ENCODE measurements at regions not wholly inside any gene's neighbourhood (a gene's known extent, or its start where the extent isn't known, plus 50 kb on each side); places are given as distances from the start of the nearest gene placed in this dataset.
"Not testable (repeated sequence)": the region's sequence is repeated elsewhere in the genome, so short reads cannot be mapped to it uniquely, and the experiment has no call there.

DNA sequence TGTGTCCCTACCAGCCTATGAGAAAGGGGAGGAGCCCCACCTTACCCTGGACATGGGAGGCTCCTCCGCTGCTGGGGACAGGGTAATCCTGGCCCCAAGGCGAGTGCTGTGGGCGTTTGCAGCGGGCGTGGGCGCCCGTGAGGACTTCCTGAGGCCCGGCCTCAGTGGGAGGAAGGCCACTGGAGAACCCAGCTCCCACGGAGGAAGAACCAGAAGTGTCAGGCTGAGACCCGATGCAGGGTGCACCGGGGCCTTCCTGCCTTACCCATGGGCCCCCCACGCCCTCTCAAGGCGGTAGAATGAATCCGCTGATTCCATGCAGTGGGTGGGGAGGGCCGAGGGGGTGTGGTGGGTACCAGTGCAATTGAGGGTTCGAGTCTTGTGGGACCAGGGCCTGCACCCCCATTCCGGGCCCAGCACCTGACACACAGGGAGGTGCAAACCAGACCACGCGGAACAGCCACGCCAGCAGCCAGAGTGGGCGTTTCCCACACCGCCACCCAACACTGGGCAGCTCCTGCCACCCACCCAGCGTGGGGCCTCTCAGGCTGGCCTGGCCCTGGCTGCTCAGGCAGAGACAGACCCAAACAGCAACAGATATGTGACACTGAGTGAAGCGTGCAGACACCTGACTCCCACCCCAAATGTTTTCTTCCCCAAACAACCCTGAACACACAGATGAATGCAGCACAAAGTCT, 5405.6 kb upstream of the TPTE start:
- CTCF ChIA-PET; DNase-seq; H3K4me3 Mint-ChIP-seq; H3K4me1 Mint-ChIP-seq (ENCODE audit: low read depth); H3K27ac Mint-ChIP-seq; H3K36me3 Mint-ChIP-seq; H3K9me3 Mint-ChIP-seq; intact Hi-C loops (cut with micrococcal nuclease); POLR2A ChIA-PET; H3K27me3 Mint-ChIP-seq: not testable (repeated sequence)

DNA sequence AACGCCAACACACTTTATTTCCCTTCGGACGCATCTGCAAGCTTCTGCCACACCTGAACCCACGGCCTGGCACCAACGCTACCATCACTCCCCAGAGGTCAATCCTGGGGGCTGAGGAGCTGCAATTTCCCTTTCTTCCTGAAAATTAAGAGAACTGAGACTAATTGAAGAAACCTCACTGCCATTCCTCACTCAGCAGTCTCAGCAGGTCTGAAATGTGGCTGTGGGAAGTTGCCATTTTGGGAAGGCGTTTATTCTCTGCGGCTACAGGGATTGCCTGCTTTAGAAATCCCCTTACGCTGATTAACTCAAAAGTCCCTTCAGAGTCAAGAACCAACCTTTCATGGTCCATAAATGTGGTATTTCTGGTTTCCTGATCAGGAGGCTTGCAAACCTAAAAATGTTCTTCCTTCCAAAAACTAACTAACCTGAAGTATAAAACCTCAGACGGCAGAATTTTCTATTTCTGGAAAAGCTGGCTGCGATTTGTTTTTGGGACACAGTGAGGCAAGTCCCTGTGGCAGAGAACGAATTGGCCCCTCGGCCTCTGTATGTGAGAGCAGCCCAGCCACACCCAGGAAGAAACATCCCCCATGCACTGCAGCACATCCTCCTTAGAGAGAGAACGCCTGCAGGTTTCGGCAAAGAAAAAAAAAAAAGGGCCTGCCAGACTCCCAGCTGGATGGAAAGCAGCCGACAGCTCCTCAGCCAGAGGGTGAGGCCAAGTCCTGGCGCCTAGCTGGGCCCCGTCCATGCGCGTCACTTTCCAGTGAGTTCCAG, 5404.8 kb upstream of the TPTE start:
- H3K4me1 Mint-ChIP-seq (ENCODE audit: low read depth); H3K4me3 Mint-ChIP-seq; CTCF ChIA-PET; H3K27ac Mint-ChIP-seq; intact Hi-C loops (cut with micrococcal nuclease); H3K27me3 Mint-ChIP-seq; POLR2A ChIA-PET; H3K36me3 Mint-ChIP-seq; H3K9me3 Mint-ChIP-seq: not testable (repeated sequence)
- DNase-seq = peak; percentile 8

DNA sequence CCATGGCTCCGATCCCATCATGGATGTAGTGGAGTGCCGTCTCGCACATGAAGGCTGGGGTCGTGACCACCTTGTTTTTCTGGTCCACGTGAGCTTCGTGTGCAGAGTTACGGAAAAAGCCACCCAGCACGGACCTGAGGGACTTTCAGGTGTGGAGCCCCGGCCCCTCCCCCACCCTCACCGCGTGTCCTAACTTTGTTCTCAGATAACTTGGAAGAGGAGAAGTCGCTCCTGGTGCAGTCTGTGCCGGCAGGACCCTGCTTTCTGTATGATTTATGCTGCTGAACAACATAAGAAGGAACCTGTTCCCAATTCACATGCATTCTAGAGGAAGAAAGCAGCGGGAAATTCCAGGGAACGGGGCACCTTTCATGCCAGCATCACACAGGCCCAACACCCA, 5404.2 kb upstream of the TPTE start:
- CTCF ChIA-PET = not testable (repeated sequence)

DNA sequence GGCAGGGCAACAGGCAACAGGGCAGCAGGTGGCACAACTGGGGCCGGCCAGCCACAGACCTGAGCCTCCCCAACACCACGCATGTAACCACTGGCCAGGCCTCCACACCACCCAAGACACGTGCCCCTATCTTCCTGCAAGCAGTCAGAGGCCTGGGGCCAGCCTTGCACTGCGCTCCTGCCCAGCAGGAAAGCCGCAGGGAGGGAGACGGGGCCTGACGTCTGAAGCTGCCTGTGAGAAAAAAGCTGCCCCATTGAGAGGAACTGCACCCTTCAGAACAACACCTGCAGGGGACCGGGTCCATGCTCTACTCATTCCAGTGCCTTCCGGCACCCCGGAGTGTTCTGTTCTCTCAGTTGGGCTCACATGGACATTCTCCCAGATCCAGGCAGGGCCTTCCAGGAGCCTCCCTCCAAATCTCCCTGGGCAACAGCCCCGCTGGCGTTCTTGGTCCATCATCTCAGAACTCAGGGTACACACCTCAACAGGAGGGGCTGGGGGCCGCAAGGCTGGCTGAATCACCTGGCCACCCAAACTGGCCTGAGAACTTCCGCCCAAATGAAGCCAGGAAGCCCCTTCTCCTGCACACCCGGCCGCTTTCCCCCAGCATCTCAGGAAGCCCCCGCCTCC, 5403.6 kb upstream of the TPTE start:
- CTCF ChIA-PET; H3K27me3 Mint-ChIP-seq; H3K4me3 Mint-ChIP-seq; H3K9me3 Mint-ChIP-seq; H3K27ac Mint-ChIP-seq; H3K36me3 Mint-ChIP-seq; H3K4me1 Mint-ChIP-seq (ENCODE audit: low read depth); POLR2A ChIA-PET; intact Hi-C loops (cut with micrococcal nuclease): not testable (repeated sequence)
- peak; percentile 11 for DNase-seq

More for the DNA sequence above, 5404.2 kb upstream of the TPTE start:
- H3K27ac Mint-ChIP-seq; DNase-seq; H3K4me3 Mint-ChIP-seq; H3K9me3 Mint-ChIP-seq; H3K27me3 Mint-ChIP-seq; H3K4me1 Mint-ChIP-seq (ENCODE audit: low read depth); POLR2A ChIA-PET; intact Hi-C loops (cut with micrococcal nuclease); H3K36me3 Mint-ChIP-seq: not testable (repeated sequence)

DNA sequence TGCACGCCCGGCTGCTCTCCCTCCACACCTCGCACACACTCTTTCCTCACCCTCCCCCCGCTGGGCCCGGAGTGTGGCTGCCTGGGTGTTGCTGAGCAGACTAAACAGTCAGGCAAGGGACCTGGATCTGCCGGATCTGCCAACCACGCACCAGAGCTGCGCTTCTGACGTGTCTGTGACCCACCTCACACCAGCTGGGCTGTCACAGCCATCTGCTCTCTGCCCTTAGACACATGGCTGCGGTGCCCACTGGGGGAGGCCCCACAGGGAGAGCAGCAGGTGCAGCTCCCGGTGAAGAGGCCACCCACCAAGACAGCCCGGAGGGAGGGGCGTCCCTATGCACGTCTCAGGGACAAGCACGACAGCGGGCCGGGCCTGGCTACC, 5403.1 kb upstream of the TPTE start:
- H3K36me3 Mint-ChIP-seq; POLR2A ChIA-PET; H3K4me1 Mint-ChIP-seq (ENCODE audit: low read depth); H3K9me3 Mint-ChIP-seq; H3K4me3 Mint-ChIP-seq; H3K27me3 Mint-ChIP-seq; H3K27ac Mint-ChIP-seq; CTCF ChIA-PET; intact Hi-C loops (cut with micrococcal nuclease): not testable (repeated sequence)
- DNase-seq = peak; percentile 56

DNA sequence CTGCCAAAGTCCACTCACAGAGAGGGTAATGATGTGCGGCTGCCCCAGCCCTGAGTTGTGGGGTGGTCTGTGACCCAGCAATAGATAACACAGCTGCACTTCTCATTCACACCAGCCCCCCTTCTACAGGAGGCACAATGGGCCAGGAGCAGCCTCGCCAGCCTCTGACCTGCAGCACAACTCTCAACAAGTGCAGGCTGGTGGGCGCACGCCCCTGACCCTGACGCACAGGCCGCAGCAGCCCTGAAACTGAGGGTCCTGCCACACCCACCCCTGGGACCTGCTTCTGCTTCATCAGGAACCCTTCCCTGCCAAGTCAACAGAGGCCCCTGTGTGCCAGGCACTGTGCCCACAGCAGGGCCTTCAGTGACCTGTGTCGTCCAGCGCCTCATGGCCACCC, 5402.2 kb upstream of the TPTE start:
- POLR2A ChIA-PET; H3K27me3 Mint-ChIP-seq; H3K9me3 Mint-ChIP-seq; intact Hi-C loops (cut with micrococcal nuclease); H3K4me3 Mint-ChIP-seq; DNase-seq; CTCF ChIA-PET; H3K36me3 Mint-ChIP-seq; H3K4me1 Mint-ChIP-seq (ENCODE audit: low read depth); H3K27ac Mint-ChIP-seq: not testable (repeated sequence)

DNA sequence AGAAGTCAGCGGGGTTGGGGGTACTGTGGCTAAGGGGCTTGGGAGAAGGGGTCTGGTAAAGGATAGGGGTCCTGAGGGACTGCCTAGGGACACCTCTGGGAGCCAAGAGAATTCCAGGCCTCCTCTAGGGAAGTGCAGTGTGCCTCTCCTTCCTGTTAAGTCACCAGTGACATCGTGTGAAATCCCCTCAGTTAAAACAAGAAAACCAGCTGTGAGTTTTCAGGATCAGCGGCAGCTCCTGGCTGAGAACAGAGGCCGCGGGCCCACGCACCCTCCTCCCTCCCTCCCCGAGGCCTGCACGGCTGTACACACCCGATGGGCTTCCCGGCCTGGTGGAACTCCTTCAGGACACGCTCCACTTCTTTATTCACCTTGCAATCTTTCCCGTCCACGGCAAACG, 5400.0 kb upstream of the TPTE start:
- POLR2A ChIA-PET; H3K27me3 Mint-ChIP-seq; H3K27ac Mint-ChIP-seq; CTCF ChIA-PET; H3K36me3 Mint-ChIP-seq; H3K4me3 Mint-ChIP-seq; H3K9me3 Mint-ChIP-seq; H3K4me1 Mint-ChIP-seq (ENCODE audit: low read depth); intact Hi-C loops (cut with micrococcal nuclease): not testable (repeated sequence)
- peak; percentile 9 for DNase-seq

DNA sequence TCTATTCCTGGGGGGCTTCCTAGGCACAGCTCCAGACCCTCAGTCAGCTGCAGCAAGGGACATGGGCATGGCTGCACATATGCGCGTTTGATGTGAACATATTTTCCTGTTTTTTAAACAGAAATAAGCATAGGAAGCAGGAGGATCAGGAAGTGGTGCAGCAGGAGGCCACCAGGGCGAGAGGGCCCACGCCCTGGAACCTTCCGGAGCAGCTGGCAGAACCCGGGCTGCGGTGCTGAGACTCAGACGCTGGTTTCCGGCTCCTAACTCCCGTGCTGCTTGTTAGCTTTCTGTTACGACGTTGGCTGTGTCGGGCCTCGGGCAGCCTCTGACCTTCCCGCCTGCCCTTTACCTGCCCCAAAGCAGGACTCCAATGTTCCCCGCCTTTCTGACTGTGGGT, 5399.5 kb upstream of the TPTE start:
- H3K36me3 Mint-ChIP-seq; DNase-seq; H3K4me1 Mint-ChIP-seq (ENCODE audit: low read depth); H3K9me3 Mint-ChIP-seq; POLR2A ChIA-PET; H3K4me3 Mint-ChIP-seq; H3K27me3 Mint-ChIP-seq; H3K27ac Mint-ChIP-seq; CTCF ChIA-PET; intact Hi-C loops (cut with micrococcal nuclease): not testable (repeated sequence)

DNA sequence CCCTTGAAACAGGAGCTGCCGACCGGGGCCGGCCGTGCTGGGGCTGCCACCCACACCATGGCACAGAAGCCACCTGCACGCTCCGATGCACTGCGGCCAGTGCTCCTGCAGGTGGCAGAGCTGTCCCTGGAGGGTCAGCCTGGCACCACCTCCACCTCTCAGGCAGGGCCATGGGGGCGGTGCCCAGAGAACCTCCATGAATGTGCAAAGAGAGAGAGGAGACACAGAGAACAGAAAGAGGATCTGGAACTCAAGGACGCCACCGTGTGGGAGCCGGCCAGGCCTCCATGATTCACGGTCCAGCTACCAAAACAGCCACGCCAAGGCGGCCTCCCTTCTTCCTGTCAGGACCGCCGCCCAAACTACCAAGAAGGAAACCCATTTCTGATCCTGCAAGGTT, 5397.7 kb upstream of the TPTE start:
- intact Hi-C loops (cut with micrococcal nuclease); H3K27ac Mint-ChIP-seq; H3K36me3 Mint-ChIP-seq; POLR2A ChIA-PET; H3K27me3 Mint-ChIP-seq; CTCF ChIA-PET; H3K4me1 Mint-ChIP-seq (ENCODE audit: low read depth); H3K4me3 Mint-ChIP-seq; H3K9me3 Mint-ChIP-seq: not testable (repeated sequence)
- DNase-seq = peak; percentile 89

DNA sequence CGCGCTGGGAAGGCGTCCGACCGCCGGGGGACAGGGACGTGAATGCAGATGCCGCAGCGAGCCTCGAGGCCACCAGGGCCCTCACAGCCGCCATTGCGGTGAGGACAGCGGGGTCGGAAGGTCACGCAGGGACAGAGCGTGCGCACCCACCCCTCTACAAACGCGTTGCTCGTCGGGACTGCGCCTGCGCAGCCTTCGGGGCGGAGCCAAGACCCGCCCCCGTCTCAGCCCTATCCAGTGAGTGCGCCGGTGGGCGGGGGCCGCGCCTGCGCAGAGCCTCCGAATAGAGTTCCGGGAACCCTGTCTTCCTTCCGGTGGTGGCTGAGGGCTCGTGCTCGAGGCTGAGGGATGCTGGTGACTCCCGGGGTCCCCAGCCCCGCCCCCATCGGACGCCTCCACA, 5393.1 kb upstream of the TPTE start:
- H3K27me3 Mint-ChIP-seq; H3K9me3 Mint-ChIP-seq; H3K36me3 Mint-ChIP-seq; intact Hi-C loops (cut with micrococcal nuclease); CTCF ChIA-PET; H3K27ac Mint-ChIP-seq; POLR2A ChIA-PET; H3K4me1 Mint-ChIP-seq (ENCODE audit: low read depth): not testable (repeated sequence)
- DNase-seq = peak; percentile 98
- H3K4me3 Mint-ChIP-seq = peak overlapping the region; percentile 55

DNA sequence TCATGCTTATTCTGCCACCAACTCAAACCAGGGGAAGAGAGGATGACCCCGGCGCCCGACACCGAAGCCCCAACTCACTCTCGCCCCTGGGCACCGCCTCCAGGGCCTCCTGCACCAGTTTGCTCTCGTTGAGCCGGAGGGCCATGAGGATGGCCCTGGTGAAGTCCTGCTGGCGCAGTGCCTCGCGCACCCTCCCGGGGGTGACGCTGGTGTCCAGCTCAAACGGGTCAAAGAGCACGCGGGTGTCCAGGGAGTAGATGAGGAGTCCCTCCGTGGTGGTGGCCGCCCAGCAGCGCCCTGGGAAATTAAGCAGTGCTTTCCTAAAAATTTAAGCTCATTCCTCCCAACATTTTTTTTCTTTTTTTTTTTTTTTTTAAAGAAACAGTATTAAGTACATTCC, 5387.6 kb upstream of the TPTE start:
- DNase-seq; POLR2A ChIA-PET; H3K4me1 Mint-ChIP-seq (ENCODE audit: low read depth); H3K36me3 Mint-ChIP-seq; intact Hi-C loops (cut with micrococcal nuclease); H3K27ac Mint-ChIP-seq; H3K27me3 Mint-ChIP-seq; H3K9me3 Mint-ChIP-seq; H3K4me3 Mint-ChIP-seq; CTCF ChIA-PET: not testable (repeated sequence)

DNA sequence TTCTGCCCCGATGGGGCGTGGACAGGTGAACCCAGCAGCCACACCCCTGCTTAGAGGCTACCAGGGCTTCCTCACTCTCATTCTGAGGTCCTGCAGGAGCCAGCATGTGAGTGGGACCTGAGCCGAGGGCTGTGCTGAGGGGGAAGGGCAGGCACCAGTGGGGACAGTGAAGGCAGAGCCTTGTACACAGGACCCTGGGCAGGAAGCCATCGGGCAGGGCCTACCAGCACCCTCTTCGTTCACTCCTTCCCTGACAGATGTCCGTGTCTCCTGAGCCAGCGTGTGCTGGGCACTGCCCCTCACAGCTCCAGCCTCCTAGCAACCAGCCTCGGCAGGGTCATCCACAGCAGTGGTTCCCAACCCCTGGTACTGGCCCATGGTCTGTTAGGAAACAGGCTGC, 5385.0 kb upstream of the TPTE start:
- H3K27ac Mint-ChIP-seq; H3K9me3 Mint-ChIP-seq; POLR2A ChIA-PET; H3K4me1 Mint-ChIP-seq (ENCODE audit: low read depth); CTCF ChIA-PET; H3K4me3 Mint-ChIP-seq; H3K36me3 Mint-ChIP-seq; intact Hi-C loops (cut with micrococcal nuclease); H3K27me3 Mint-ChIP-seq; DNase-seq: not testable (repeated sequence)

DNA sequence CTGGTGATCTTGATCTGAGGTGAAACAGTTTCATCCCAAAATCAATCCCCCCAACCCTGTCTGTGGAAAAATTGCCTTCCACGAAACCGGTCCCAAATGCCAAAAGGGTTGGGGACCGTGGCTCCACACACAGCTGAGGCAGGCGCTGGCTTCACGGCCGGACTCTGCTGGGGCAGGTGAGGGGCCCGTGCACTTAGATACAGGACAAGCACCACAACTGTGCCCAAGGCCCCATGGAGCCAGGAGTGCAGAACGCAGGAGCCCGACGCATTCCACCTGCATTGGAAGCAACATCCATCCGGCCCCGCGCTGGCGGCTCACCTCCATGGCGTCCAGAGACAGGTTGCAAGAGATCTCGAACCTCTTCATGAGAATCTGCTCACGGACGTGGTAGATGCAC, 5384.4 kb upstream of the TPTE start:
- H3K27ac Mint-ChIP-seq; H3K27me3 Mint-ChIP-seq; intact Hi-C loops (cut with micrococcal nuclease); CTCF ChIA-PET; H3K9me3 Mint-ChIP-seq; POLR2A ChIA-PET; H3K4me3 Mint-ChIP-seq; H3K36me3 Mint-ChIP-seq; H3K4me1 Mint-ChIP-seq (ENCODE audit: low read depth); DNase-seq: not testable (repeated sequence)

Data from activated CD4-positive, alpha-beta memory T cell treated with anti-CD3 and anti-CD28 coated beads for 36 hours (primary cell).